ENCODE measurements at regions not wholly inside any gene's neighbourhood (a gene's known extent, or its start where the extent isn't known, plus 50 kb on each side); places are given as distances from the start of the nearest gene placed in this dataset.
"Not testable (repeated sequence)": the region's sequence is repeated elsewhere in the genome, so short reads cannot be mapped to it uniquely, and the experiment has no call there.

DNA sequence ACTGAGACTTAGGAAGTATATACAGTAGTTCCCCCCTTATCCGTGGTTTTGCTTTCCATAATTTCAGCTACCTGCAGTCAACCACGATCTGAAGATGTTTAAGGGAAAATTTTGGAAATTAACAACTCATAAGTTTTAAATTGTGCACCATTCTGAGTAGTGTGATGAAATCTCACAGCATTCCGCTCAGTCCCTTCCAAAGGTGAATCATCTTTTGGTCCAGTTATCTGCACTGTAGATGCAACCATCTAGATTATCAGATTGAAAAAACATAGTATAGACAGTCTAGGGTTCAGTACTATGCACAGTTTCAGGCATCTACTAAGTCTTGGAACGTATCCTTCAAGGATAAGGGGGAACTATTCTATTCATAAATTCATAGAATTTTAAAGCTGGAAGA, 109.0 kb downstream of the ANXA3 start:
- Histone ChIP-seq H3K36me3 (ENCODE audit: control insufficient read depth, insufficient read depth, low read length) (no peaks in the 10 kb centered on the region), H3K4me3 (ENCODE audit: low read depth, low read length) (no peak overlapping the region), H3K27me3 (ENCODE audit: control insufficient read depth, insufficient read depth, low read length) (no peaks in the 10 kb centered on the region)
- no peak for DNase-seq (ENCODE audit: low read depth)
- TF ChIP-seq, protein P1, sequence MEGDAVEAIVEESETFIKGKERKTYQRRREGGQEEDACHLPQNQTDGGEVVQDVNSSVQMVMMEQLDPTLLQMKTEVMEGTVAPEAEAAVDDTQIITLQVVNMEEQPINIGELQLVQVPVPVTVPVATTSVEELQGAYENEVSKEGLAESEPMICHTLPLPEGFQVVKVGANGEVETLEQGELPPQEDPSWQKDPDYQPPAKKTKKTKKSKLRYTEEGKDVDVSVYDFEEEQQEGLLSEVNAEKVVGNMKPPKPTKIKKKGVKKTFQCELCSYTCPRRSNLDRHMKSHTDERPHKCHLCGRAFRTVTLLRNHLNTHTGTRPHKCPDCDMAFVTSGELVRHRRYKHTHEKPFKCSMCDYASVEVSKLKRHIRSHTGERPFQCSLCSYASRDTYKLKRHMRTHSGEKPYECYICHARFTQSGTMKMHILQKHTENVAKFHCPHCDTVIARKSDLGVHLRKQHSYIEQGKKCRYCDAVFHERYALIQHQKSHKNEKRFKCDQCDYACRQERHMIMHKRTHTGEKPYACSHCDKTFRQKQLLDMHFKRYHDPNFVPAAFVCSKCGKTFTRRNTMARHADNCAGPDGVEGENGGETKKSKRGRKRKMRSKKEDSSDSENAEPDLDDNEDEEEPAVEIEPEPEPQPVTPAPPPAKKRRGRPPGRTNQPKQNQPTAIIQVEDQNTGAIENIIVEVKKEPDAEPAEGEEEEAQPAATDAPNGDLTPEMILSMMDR (IDR thresholded peaks at IDR 0.05; ENCODE audit: insufficient read depth, low read length, poor library complexity, severe bottlenecking), result no peak

DNA sequence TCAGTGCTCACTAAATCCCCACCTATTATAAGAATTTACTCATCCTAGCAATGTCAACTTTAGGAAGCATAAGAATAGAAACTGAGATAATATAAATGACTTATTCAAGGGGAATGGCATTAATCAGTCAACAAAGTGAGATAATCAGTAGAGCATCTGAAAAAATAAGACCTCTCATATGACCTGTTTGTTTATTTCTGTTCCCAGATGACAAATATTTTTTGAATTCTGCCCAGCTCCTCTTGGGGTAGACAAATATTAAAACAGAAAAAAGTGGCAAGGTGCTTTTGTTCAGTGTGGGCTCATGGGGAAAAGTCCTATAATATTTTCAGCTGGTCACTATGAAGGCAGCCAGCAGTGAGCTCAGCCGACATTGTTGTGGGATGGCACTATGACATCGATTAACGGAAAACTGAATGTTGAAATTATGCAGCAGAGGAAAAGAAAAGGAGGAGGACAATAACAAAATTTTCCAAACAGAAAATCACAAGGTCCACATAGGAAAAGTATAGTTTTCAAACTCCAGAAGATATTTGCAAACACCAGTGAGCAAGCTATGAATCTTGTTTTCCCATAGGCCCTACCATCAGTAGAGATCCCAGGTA, 109.6 kb downstream of the ANXA3 start:
- Histone ChIP-seq H3K4me3 (ENCODE audit: low read depth, low read length) (no peak overlapping the region), H3K36me3 (ENCODE audit: control insufficient read depth, insufficient read depth, low read length) (no peaks in the 10 kb centered on the region), H3K27me3 (ENCODE audit: control insufficient read depth, insufficient read depth, low read length) (no peaks in the 10 kb centered on the region)
- no peak for DNase-seq (ENCODE audit: low read depth)
- TF ChIP-seq, protein P1 (IDR thresholded peaks at IDR 0.05; ENCODE audit: insufficient read depth, low read length, poor library complexity, severe bottlenecking), result no peak

DNA sequence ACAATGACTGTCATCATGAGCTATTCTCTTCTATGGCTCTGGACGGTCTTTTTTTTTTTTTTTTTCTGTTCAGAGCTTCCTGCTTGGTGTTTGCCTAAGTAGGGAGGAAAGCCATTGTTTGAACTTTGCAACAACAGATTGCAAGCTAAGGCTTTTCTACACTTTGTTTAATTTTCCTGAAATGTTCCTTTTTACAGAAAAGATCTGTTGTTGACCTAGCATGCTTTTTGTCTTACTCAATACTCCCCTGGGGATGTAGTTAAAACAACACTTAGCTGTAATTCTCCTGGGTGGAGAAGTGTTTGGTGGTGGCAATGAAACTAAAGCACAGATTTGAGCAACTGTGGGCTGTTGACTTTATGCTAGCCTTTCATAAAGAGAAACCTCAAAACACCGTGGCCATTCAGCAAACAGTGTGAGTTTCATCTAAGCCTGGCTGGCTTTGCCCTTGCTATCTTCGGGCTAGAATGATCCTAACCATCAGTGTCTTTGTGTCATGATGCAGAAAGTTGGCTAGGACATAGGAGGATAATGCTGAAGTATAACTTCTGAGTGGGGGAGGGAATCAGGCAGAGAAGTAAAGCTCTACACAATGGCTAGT, 110.5 kb downstream of the ANXA3 start:
- Histone ChIP-seq H3K27me3 (ENCODE audit: control insufficient read depth, insufficient read depth, low read length) (no peaks in the 10 kb centered on the region), H3K36me3 (ENCODE audit: control insufficient read depth, insufficient read depth, low read length) (no peaks in the 10 kb centered on the region), H3K4me3 (ENCODE audit: low read depth, low read length) (no peak overlapping the region)
- TF ChIP-seq, protein P1 (IDR thresholded peaks at IDR 0.05; ENCODE audit: insufficient read depth, low read length, poor library complexity, severe bottlenecking), result no peak
- DNase-seq (ENCODE audit: low read depth), result no peak

DNA sequence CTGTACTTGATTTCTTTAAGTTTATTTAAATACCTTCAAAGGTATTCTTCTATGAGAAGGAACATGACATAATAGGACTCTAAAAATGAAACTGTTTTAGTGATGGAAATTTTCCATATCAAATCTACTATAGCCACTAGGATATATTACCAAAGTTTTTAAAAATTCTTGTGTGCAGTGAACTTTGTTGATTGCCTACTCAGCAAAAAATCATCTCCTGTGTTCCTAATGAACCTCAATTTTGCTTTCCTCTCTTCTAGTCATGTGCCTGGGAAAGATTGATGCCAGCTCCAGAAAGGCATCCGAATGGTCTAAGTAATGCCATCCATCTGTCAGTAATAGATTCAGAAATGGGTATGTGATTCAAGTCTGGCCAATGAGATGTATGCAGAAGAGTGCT, 111.1 kb downstream of the ANXA3 start:
- Histone ChIP-seq H3K27me3 (ENCODE audit: control insufficient read depth, insufficient read depth, low read length) (no peaks in the 10 kb centered on the region), H3K36me3 (ENCODE audit: control insufficient read depth, insufficient read depth, low read length) (no peaks in the 10 kb centered on the region), H3K4me3 (ENCODE audit: low read depth, low read length) (no peak overlapping the region)
- DNase-seq (ENCODE audit: low read depth), result no peak
- TF ChIP-seq, protein P1 (IDR thresholded peaks at IDR 0.05; ENCODE audit: insufficient read depth, low read length, poor library complexity, severe bottlenecking), result no peak

DNA sequence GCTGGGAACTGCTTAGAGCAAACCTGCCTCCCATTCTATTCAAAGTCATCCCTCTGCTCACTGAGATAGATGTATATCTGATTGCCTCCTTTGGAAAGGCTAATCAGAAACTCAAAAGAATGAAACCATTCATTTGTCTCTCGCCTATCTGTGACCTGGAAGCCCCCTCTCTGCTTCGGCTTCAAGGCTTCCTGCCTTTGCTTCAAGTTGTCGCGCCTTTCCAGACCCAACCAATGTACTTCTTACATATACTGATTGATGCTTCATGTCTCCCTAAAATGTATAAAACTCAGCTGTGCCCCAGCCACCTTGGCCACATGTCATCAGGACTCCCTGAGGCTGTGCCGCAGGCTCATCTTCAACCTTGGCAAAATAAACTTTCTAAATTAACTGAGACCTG, 111.9 kb upstream of the BMP2K start:
- not testable (repeated sequence) for H3K27me3 ChIP-seq (ENCODE audit: control insufficient read depth, insufficient read depth, low read length)

DNA sequence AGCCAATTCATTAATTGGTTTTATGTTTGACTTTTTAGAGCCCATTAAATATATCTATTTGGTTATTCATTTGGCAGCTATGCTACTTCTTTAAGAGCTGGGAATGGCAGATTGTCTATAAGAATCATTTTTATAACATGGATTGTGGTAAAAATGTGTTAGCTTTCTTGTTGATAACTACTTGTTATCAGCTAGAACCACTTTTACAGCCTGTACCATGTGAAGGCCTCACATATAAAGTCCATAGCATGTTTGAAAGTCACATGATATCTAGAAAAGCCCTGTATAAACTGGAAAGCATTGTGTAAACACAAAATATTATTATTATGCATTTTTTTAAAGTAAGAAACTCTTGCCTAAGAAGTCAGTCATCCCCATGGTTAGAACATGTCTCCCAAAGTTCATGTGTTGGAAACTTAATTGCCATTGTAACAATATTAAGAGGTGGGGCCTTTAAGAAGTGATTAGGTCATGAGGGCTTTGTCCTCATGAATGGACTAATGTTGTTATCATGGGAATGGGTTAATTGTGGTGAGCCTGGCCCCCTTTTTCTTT, 110.9 kb upstream of the BMP2K start:
- Histone ChIP-seq H3K36me3 (ENCODE audit: control insufficient read depth, insufficient read depth, low read length) (no peaks in the 10 kb centered on the region), H3K4me3 (ENCODE audit: low read depth, low read length) (no peak overlapping the region), H3K27me3 (ENCODE audit: control insufficient read depth, insufficient read depth, low read length) (no peaks in the 10 kb centered on the region)
- DNase-seq (ENCODE audit: low read depth), result no peak
- TF ChIP-seq, protein P1 (IDR thresholded peaks at IDR 0.05; ENCODE audit: insufficient read depth, low read length, poor library complexity, severe bottlenecking), result no peak

More for the DNA sequence above, 111.9 kb upstream of the BMP2K start:
- not testable (repeated sequence) for H3K36me3 ChIP-seq (ENCODE audit: control insufficient read depth, insufficient read depth, low read length); DNase-seq (ENCODE audit: low read depth); H3K4me3 ChIP-seq (ENCODE audit: low read depth, low read length)

Measured in kidney epithelial cell (primary cell).